Panc1 (cell line): ENCODE measurements at regions not wholly inside any gene's neighbourhood (a gene's known extent, or its start where the extent isn't known, plus 50 kb on each side); places are given as distances from the start of the nearest gene placed in this dataset.

Experiments used
- CTCF ChIP-seq: fragments of 450-650 bp; IDR thresholded peaks from 2 replicates; pipeline ENCODE4 v1.5.1; 2017; ENCODE audit warnings: mild to moderate bottlenecking
- REST ChIP-seq, 2 experiments: IDR thresholded peaks; 2 replicates each; pipeline ENCODE4 v1.6.1; 2011 to 2012; ENCODE audit warnings: low read depth in 2 of 2, control low read depth in 1 of 2, low read length in 1 of 2, mild to moderate bottlenecking in 1 of 2, moderate library complexity in 1 of 2; ENCODE audit not compliant: insufficient read depth in 1 of 2
- SIN3A ChIP-seq: IDR thresholded peaks from 2 replicates; pipeline ENCODE4 v1.6.1; 2012; ENCODE audit warnings: low read depth, mild to moderate bottlenecking, low read length, moderate library complexity, borderline replicate concordance; ENCODE audit not compliant: insufficient read depth

DNA sequence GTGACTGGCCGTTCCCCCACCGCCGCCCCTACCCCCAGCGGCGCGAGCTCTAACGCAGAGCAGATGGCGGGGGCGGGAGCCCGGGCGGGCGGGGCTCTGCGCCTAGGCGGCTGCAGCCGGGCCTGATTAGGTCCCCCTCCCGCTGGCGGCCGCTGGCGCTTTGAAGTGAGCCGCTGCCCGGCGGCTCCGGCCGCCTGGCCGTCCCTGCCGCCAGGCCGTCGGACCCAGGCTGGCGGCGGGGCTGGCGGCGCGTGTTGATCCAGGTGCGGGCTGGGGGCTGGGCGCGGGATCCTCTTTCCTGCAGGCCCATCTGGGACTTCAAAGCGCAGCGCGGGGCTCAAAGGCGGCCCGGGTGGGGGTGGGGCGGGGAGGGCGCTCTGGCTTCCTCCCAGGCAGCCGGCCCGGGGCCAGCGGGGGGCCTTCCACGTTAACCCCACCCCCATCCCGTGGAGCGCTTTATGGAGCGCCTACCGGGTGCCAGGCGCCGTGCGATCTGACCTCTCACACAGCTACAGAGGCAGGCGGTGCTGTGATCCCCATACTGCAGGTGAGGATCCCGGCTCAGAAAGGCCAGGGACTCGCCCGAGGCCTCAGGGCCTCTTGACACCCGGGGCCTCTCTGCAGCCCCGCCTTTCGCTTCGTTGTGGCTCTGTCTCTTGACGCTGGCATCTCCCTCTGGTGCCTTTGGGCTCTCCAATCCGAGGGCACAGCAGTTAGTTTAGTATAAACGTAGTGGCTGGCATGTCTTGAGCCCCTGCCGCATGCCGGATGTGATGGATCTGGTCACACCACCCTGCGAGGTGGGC, 80.0 kb upstream of the NKD1 start:
- TF ChIP-seq CTCF (no peak), SIN3A (no peak), REST (IDR thresholded peaks at IDR 0.05; ENCODE audit: insufficient read depth in 1 of 2, low read depth in 2 of 2, low read length in 1 of 2) (no peak)
